GM18861 (cell line): ENCODE measurements at regions not wholly inside any gene's neighbourhood (a gene's known extent, or its start where the extent isn't known, plus 50 kb on each side); places are given as distances from the start of the nearest gene placed in this dataset.

Source experiments
- ATAC-seq: cut with Tn5 transposase; IDR thresholded peaks from one replicate; pipeline ENCODE4 v1.9.1; 2021; ENCODE audit not compliant: unreplicated experiment

GRCh38 chr5:14090755-14091154 is 52.4 kb upstream of the TRIO start:
- no peak for ATAC-seq

GRCh38 chr5:14090290-14090689 is 52.9 kb upstream of the TRIO start:
- no peak for ATAC-seq

DNA sequence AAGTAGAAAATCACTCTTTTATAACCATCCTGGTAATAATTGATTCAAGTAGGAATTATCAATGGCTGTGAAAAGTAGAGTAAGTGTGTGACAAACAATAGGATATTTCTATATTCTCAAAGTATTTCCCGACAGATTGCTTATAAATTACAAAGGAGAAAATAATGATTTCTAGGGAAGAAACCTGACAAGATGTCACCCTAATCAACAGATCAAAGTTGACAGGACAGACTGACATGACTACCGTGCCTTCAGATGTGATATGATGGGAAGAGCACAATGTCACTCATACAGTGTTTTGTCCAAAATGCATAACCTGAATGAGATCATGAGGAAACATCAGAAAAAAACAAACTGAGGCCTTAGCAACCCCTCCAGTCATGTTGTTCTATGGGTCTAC is 53.9 kb upstream of the TRIO start:
- ATAC-seq = no peak

DNA sequence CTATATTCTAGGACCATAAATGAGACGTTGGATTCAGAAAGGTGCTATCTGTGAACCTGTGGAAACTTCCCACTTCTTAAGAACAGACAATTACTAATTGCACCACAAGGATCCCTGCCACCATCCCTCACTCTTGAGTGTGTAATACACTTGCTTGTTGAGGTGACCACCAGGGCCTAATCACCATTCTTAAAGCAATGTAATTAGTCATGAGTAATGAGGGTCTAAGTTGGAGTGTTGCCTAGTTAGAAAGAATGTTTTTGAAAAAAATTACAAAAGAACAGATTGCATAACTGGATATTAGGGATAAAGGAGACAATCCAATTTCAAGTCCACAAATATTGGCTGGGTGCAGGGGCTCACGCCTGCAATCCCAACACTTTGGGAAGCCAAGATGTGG is 56.9 kb upstream of the TRIO start:
- ATAC-seq = no peak

DNA sequence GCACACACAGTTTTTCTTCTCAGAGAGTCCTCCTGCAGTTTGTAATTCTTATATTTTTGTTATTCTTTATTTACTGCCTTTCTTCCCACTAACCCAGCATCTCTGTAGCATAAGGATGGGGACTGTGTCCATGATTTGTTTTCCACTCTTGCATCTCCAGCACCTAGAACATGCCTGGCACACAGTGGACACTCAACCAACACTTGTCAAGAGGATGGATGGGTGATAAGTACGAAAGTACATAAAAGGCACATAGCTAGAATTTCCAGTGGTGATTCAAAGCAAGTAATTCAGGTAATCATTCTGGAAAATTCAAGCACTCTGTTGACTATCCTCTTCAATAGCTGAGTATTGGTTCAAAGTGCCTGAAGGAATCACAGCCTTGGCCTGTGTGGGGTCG is 60.2 kb upstream of the TRIO start:
- ATAC-seq = no peak

- ATAC-seq = no peak
These were observed 60.6 kb upstream of the TRIO start for GRCh38 chr5:14082523-14082922.

GRCh38 chr5:14081791-14082190 is 61.4 kb upstream of the TRIO start:
- ATAC-seq = no peak

- ATAC-seq = no peak
These were observed 64.4 kb upstream of the TRIO start for GRCh38 chr5:14078716-14079115.

DNA sequence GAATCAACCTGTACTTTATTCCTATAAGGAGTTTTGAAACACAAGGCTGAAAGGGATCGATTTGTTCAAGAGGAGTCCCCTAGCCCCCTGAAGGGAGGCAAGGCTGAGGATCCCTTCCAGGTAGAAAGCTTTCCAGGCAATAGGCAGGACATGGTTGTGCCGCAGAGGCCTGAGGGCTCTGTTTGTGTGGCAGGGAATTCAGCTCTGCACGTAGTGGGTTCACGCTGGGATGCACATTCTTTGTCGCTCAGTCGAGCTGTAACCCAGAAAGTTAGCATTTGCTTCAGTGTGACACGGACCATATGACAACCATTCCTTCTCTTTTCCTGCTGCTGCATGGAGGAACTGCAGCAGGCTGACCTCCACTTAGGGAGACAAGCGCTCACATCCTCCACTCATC is 65.6 kb upstream of the TRIO start:
- ATAC-seq = no peak

DNA sequence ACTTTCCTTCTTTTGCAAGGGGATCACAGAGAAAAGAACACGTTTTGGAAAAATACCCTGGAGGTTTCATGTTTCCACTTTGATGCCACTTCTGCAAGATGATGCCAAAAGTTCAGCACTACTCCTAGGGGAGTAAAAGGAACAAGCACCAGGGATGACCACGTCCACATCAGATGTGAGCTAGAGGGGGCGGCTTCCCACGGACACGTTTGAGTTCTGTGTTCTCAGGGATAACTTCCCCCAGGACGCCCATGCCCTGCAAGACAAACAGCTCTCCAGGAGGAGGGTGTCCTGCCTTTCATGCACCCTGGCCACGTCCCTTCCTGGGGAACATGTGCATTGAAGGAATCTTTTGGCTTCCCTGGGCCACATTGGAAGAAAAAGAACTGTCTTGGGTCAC is 66.6 kb upstream of the TRIO start:
- no peak for ATAC-seq

GRCh38 chr5:14075937-14076336 is 67.2 kb upstream of the TRIO start:
- ATAC-seq = no peak

DNA sequence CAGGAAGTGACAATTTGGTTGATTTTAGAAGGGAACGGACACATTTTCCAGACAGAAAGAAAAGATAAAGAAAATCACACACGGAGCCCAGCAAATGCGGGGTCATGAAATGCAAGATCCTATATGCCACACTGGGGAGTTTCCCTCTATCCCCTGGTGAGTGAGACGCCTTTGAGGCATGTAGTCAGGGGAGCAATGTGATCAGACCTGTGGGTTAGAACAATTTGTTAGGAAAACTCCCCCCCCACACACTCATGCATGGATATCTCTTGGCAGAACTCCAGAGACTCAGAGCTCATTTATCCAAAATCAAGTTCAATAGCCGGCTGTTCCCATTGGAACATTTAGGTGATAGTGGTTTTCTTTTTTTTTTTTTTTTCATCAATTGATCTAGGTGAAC is 71.7 kb upstream of the TRIO start:
- ATAC-seq = no peak

GRCh38 chr5:14069021-14069420 is 74.1 kb upstream of the TRIO start:
- no peak for ATAC-seq

DNA sequence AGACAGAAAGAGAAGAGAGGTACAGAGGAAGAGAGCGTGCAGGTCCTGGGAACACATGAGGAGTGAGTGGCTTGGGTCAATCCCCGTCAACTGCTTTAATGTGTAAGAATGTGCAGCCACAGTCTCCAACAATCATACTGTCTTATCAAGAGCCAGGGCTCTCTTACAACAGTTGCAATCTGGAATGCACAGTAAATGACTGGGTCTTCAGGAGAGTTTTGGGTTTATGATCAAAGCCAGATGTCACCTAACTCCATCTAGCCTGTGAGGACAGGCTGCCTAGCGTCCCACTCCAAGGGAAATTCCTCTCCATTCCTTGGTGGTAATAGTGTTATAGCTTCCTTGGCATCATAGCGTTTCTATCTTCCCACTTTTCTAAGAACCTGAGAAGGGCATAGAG is 75.0 kb upstream of the TRIO start:
- no peak for ATAC-seq

DNA sequence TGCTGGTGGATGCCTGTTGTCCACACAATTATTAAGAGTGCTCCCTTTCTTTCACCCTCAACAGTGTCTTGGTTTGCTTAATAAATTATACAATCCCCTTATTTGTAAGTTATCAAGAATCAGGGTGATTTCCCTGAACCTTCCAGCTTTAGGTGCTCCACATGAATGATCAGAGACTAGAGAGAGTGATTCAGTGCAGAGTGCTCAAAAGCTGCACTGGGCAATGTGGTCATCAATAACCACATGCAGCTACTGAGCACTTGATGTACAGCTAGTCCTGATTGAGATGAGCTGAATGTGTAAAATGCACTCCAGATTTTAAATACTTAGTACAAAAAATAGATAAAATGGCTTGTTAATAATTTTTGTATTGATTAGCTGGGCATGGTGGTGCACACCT is 76.8 kb upstream of the TRIO start:
- no peak for ATAC-seq

GRCh38 chr5:14064841-14065240 is 78.3 kb upstream of the TRIO start:
- ATAC-seq = no peak

DNA sequence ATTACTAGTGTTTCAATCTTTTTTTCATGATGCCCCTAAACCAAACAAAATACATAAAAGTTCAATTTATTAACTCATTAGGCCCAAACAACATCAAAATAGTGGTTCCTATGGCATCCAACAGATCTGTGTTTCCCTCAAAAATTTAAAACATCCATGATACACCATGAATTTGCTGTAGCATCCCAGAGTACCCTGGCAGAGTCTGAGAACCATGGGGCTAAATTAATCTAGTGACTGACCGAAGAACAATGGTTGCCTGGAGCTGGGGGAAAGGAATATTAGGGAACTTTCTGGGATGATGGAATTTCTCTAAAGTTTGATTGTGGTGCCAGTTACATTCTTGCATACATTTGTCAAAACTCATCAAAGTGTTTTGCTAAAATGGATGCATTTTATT is 79.5 kb upstream of the TRIO start:
- no peak for ATAC-seq

GRCh38 chr5:14063138-14063537 is 80.0 kb upstream of the TRIO start:
- ATAC-seq = no peak

DNA sequence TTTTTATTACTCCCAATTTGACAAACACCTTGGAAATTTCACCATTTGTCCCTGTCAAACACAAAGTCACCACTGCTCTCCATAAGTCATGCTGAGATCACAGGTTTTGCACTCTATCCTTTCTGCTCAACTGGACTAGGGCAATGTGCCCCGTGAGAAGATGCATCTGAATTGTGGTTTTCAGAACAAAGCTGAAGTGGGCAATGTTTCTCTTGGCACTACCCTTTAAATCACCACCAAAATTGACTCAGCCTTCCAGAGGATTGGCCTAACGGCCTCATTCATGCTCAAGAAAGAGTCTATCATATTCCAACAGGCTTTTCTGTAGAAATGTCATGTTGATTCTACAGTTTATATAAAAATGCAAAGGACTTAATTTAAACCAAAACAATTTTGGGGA is 81.0 kb upstream of the TRIO start:
- no peak for ATAC-seq

DNA sequence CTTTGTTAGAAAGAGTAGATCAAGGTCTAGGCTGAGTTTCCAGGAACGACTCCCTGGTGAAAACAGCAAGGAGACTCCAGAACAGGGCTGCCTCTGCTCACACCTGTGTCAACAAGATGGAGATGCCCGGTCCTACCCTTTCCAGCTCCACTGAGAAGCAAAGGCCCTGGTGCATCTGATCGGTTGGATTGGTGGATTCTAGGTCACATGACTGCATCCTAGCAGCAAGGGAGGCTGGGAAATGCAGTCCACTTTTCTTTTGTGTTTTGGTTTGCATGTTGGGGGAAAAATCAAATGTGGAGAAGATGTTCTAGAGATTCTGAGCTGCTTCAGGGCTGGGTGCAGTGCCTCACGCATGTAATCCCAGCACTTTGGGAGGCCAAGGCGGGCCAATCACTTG is 82.0 kb upstream of the TRIO start:
- ATAC-seq = no peak

DNA sequence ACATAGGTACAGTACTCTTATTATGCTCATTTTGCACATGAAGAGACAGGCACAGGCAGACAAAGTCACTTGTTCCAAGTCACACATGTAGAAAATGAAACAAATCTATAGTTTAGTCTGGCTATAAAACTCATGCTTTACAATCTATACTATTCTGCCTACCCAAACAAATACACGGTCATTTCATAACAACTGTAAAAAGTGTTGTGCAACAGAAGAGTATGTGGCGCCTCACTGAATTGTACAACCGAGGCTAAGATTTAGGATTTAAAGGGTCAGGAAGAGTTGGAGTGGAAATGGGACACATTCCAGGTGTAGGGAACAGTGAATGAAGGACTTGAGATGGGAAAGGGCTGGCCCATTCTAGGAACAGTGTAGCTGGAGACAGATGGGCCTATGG is 82.9 kb upstream of the TRIO start:
- ATAC-seq = no peak

- no peak for ATAC-seq
These were observed 83.3 kb upstream of the TRIO start for GRCh38 chr5:14059810-14060209.

GRCh38 chr5:14057289-14057688 is 85.9 kb upstream of the TRIO start:
- ATAC-seq = no peak

DNA sequence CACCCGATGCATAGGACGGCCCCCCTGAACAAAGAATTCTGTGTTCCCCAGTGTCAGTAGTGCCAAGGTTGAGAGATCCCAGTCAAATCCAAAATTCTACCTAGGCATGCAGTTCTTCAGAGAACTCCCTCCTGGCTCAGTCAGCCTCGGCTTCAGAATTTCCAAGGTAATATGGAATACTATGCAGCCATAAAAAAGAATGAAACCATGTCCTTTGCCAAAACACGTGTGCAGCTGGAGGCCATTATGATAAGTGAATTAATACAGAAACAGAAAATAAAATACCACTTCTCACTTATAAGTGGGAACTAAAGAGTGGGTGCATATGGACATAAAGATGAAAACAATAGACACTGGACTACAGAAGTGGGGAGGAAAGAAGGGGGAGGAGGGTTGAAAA is 87.1 kb upstream of the TRIO start:
- no peak for ATAC-seq
